Kidney (tissue), 13 donors: ENCODE measurements at regions not wholly inside any gene's neighbourhood (a gene's known extent, or its start where the extent isn't known, plus 50 kb on each side); places are given as distances from the start of the nearest gene placed in this dataset.
A peak's percentile ranks its signal among the peaks of the same experiment; 100 is the strongest.

ENCODE experiments used
- DNase-seq, 5 donors: peaks; one replicate each; pipeline ENCODE4 v3.0.0-alpha.2; 2013 to 2020
- FAIRE-seq: peaks from 2 replicates; lab custom pipeline; 2012; peaks lifted over from hg19 to GRCh38; lab: Jason Lieb, UNC
- H3K27ac ChIP-seq, 2 donors: one replicate each; pipeline ENCODE4 v1.7.0; 2013; ENCODE audit warnings: low read depth in 2 of 2, low read length in 2 of 2, inconsistent platforms in 1 of 2
- H3K27me3 ChIP-seq: one replicate; pipeline ENCODE4 v1.7.1; 2013; ENCODE audit warnings: low read length, inconsistent platforms; ENCODE audit not compliant: control insufficient read depth, insufficient read depth
- H3K36me3 ChIP-seq, 3 donors: one replicate each; pipeline versions ENCODE4 v1.7.0 to v1.7.1; 2013; ENCODE audit warnings: low read length in 3 of 3, control low read depth in 1 of 3, inconsistent platforms in 1 of 3; ENCODE audit not compliant: insufficient read depth in 3 of 3, control insufficient read depth in 2 of 3
- H3K4me1 ChIP-seq, 3 donors: one replicate each; pipeline versions ENCODE4 v1.7.0 to v1.7.1; 2013; ENCODE audit warnings: low read length in 3 of 3, inconsistent platforms in 1 of 3, low read depth in 1 of 3; ENCODE audit not compliant: control insufficient read depth in 2 of 3, insufficient read depth in 2 of 3
- H3K4me3 ChIP-seq, 3 donors: one replicate each; pipeline versions ENCODE4 v1.7.0 to v1.8.1; 2013; ENCODE audit warnings: low read length in 3 of 3, control low read depth in 1 of 3, inconsistent platforms in 1 of 3
- H3K9ac ChIP-seq, 3 donors: one replicate each; pipeline versions ENCODE4 v1.7.0 to v1.7.1; 2013; ENCODE audit warnings: low read length in 3 of 3, control low read depth in 1 of 3, inconsistent platforms in 1 of 3
- H3K9me3 ChIP-seq, 3 donors: one replicate each; pipeline versions ENCODE4 v1.7.0 to v1.7.1; 2013; ENCODE audit warnings: low read length in 3 of 3, control low read depth in 1 of 3, inconsistent platforms in 1 of 3; ENCODE audit not compliant: control insufficient read depth in 2 of 3, insufficient read depth in 1 of 3
- CTCF ChIP-seq: IDR thresholded peaks from 3 replicates; pipeline ENCODE4 v1.5.1; 2012; ENCODE audit warnings: mild to moderate bottlenecking, moderate library complexity, borderline replicate concordance; ENCODE audit not compliant: insufficient read depth; ENCODE audit errors: extremely low read depth
- intact Hi-C: fragments of 100-400 bp; cut with DNase I; formaldehyde crosslinking; loops from one replicate; pipeline ENCODE4 v1.11.1; 2022
- donor health status: control.
- donor health status: control.
- donor health status: control.
- donor health status: control.
- donor health status: control.
- donor health status: DM: yes; HTN: yes; CAD: no.
- donor health status: Normal renal cell carcinoma (clear cell type).

GRCh38 chr10:29081951-29082685 lies 206.8 kb upstream of the LYZL1 start:
- Histone ChIP-seq H3K36me3 (no peaks in the 10 kb centered on the region), H3K4me3 (no peak overlapping the region), H3K27me3 (no peaks in the 10 kb centered on the region), H3K27ac (no peak overlapping the region), H3K9ac (no peak overlapping the region), H3K4me1 (no peaks in the 10 kb centered on the region), H3K9me3 (no peaks in the 10 kb centered on the region)
- no peak for TF ChIP-seq CTCF
- intact Hi-C loops = no loop called here
- no peak for FAIRE-seq
- peak in 4 of 5 donors; percentile 45 to 64 (median 58) for DNase-seq

GRCh38 chr10:29083096-29083495 lies 205.8 kb upstream of the LYZL1 start:
- no peak overlapping the region for H3K27ac ChIP-seq
- no peak overlapping the region for H3K9ac ChIP-seq
- H3K27me3 ChIP-seq = no peaks in the 10 kb centered on the region
- no peak overlapping the region for H3K4me3 ChIP-seq
- FAIRE-seq (no peak), DNase-seq (peak in 4 of 5 donors; percentile 41 to 66 (median 59))
- TF ChIP-seq CTCF = no peak
- no peaks in the 10 kb centered on the region for H3K9me3 ChIP-seq
- no peaks in the 10 kb centered on the region for H3K36me3 ChIP-seq
- intact Hi-C loops = no loop called here
- H3K4me1 ChIP-seq = no peaks in the 10 kb centered on the region

GRCh38 chr10:29084681-29085307 lies 204.1 kb upstream of the LYZL1 start:
- Histone ChIP-seq H3K4me1 (no peaks in the 10 kb centered on the region), H3K9ac (no peak overlapping the region), H3K9me3 (no peaks in the 10 kb centered on the region), H3K36me3 (no peaks in the 10 kb centered on the region), H3K27ac (no peak overlapping the region), H3K27me3 (no peaks in the 10 kb centered on the region), H3K4me3 (no peak overlapping the region)
- DNase-seq (no peak), FAIRE-seq (no peak)
- TF ChIP-seq CTCF = no peak
- intact Hi-C loops = no loop called here
